ENCODE measurements at regions not wholly inside any gene's neighbourhood (a gene's known extent, or its start where the extent isn't known, plus 50 kb on each side); places are given as distances from the start of the nearest gene placed in this dataset.

- Histone ChIP-seq H3K27ac (no peak overlapping the region), H3K36me3 (no peaks in the 10 kb centered on the region), H3K4me3 (no peak overlapping the region), H3K27me3 (peaks cover 0 to 9% (median 0%) of the 10 kb centered on the region in 7 donors), H3K4me1 (peaks cover 0 to 38% (median 16%) of the 10 kb centered on the region in 9 donors), H3K9me3 (no peaks in the 10 kb centered on the region)
- 84 to 85% methylated on average over 6 of the region's 6 CpGs for WGBS, 2 donors
- DNase-seq (no peak), ATAC-seq (no peak)
- TF ChIP-seq, protein P1, sequence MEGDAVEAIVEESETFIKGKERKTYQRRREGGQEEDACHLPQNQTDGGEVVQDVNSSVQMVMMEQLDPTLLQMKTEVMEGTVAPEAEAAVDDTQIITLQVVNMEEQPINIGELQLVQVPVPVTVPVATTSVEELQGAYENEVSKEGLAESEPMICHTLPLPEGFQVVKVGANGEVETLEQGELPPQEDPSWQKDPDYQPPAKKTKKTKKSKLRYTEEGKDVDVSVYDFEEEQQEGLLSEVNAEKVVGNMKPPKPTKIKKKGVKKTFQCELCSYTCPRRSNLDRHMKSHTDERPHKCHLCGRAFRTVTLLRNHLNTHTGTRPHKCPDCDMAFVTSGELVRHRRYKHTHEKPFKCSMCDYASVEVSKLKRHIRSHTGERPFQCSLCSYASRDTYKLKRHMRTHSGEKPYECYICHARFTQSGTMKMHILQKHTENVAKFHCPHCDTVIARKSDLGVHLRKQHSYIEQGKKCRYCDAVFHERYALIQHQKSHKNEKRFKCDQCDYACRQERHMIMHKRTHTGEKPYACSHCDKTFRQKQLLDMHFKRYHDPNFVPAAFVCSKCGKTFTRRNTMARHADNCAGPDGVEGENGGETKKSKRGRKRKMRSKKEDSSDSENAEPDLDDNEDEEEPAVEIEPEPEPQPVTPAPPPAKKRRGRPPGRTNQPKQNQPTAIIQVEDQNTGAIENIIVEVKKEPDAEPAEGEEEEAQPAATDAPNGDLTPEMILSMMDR (IDR thresholded peaks at IDR 0.05), result no peak
- intact Hi-C loops (cut with DNase I), result loop anchor here in 2 of 10 donors (5.0 to 10.0 kb wide), 2 partner anchors 38 to 96 kb away; no protein-coding TSS in a partner anchor
Observed at GRCh38 chr11:129320494-129320893, 55.2 kb upstream of the BARX2 start.

- Histone ChIP-seq H3K4me1 (peaks cover 0 to 34% (median 15%) of the 10 kb centered on the region in 9 donors), H3K9me3 (no peaks in the 10 kb centered on the region), H3K27ac (no peak overlapping the region), H3K36me3 (no peaks in the 10 kb centered on the region), H3K4me3 (no peak overlapping the region), H3K27me3 (peaks cover 0 to 9% (median 0%) of the 10 kb centered on the region in 7 donors)
- WGBS, 2 donors, result 54 to 58% methylated on average over 4 of the region's 4 CpGs
- intact Hi-C loops (cut with DNase I), result loop anchor here in 2 of 10 donors (5.0 to 10.0 kb wide), 2 partner anchors 37 to 95 kb away; no protein-coding TSS in a partner anchor
- TF ChIP-seq, protein P1 (IDR thresholded peaks at IDR 0.05), result no peak
- ATAC-seq (no peak), DNase-seq (no peak)
Observed at GRCh38 chr11:129319751-129320150, 55.9 kb upstream of the BARX2 start.

DNA sequence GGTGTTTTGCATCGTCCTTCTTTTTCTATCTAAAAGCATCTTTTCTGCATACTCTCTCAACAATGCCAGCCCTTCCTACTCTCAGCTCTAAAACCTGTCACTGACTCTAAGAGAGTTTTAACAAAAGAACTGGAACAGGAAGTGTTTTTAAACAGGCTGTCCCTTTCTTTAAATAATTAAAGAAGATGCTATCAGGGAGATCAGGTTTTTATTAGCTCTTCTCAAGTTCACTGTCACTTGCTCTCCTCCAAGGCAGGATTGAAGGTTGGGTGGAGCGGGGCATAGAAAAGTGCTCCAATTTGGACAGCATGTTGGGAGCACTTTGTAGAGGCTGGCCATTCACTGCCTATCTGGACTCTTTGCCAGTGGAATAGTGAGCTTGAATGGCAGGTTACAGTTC lies 56.4 kb upstream of the BARX2 start:
- Histone ChIP-seq H3K27me3 (peaks cover 0 to 6% (median 0%) of the 10 kb centered on the region in 7 donors), H3K36me3 (no peaks in the 10 kb centered on the region), H3K4me1 (peaks cover 0 to 29% (median 10%) of the 10 kb centered on the region in 9 donors), H3K4me3 (no peak overlapping the region), H3K27ac (no peak overlapping the region), H3K9me3 (no peaks in the 10 kb centered on the region)
- no peak for ATAC-seq
- TF ChIP-seq, protein P1 (IDR thresholded peaks at IDR 0.05), result no peak
- WGBS, 2 donors, result 82 to 87% methylated on average over 2 of the region's 2 CpGs
- no peak for DNase-seq
- intact Hi-C loops (cut with DNase I), result no loop called here

GRCh38 chr11:129317571-129317970 lies 58.1 kb upstream of the BARX2 start:
- H3K27me3 ChIP-seq, result peaks cover 0 to 6% (median 0%) of the 10 kb centered on the region in 7 donors
- ATAC-seq (no peak), DNase-seq (no peak)
- no peaks in the 10 kb centered on the region for H3K9me3 ChIP-seq
- TF ChIP-seq, protein P1 (IDR thresholded peaks at IDR 0.05), result no peak
- intact Hi-C loops (cut with DNase I), result no loop called here
- H3K4me3 ChIP-seq, result no peak overlapping the region
- H3K27ac ChIP-seq, result no peak overlapping the region
- H3K4me1 ChIP-seq, result peaks cover 0 to 32% (median 18%) of the 10 kb centered on the region in 9 donors
- 76 to 78% methylated on average over 4 of the region's 4 CpGs for WGBS, 2 donors
- no peaks in the 10 kb centered on the region for H3K36me3 ChIP-seq
